ENCODE measurements at regions not wholly inside any gene's neighbourhood (a gene's known extent, or its start where the extent isn't known, plus 50 kb on each side); places are given as distances from the start of the nearest gene placed in this dataset.

DNA sequence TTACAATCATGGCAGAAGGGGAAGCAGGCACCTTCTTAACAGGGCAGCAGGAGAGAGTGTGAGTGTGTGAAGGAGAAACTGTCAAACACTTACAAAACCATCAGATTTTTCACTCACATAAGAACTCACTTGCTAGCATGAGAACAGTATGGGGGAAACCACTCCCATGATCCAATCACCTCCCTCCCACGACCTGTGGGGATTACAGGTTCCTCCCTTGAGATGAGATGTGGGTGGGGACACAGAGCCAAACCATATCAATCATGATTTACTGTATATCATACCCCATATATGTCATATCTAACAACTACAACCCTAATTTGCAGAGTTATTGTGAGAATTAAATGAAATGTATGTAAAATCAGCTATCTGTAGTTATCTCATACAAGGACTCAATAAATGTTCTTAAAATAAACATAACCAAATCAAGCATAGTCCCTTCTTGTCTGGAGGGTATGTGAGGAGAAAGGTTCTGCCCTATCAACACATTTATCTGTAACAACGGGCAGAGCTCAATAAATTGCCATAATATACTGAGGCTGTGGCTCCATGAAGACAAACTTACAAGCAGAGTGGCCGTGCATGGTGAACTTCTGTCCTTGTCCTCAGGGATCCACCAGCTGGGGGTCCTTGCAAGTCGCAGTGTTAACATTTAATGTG lies 504.7 kb downstream of the SOX2 start:
- TF ChIP-seq, protein P1, sequence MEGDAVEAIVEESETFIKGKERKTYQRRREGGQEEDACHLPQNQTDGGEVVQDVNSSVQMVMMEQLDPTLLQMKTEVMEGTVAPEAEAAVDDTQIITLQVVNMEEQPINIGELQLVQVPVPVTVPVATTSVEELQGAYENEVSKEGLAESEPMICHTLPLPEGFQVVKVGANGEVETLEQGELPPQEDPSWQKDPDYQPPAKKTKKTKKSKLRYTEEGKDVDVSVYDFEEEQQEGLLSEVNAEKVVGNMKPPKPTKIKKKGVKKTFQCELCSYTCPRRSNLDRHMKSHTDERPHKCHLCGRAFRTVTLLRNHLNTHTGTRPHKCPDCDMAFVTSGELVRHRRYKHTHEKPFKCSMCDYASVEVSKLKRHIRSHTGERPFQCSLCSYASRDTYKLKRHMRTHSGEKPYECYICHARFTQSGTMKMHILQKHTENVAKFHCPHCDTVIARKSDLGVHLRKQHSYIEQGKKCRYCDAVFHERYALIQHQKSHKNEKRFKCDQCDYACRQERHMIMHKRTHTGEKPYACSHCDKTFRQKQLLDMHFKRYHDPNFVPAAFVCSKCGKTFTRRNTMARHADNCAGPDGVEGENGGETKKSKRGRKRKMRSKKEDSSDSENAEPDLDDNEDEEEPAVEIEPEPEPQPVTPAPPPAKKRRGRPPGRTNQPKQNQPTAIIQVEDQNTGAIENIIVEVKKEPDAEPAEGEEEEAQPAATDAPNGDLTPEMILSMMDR (IDR thresholded peaks at IDR 0.05; ENCODE audit: low read length): no peak
- TF ChIP-seq EZH2 (IDR thresholded peaks at IDR 0.05; ENCODE audit: borderline replicate concordance, low read length): no peak

Measured in OCI-LY1 (cell line).